HG03354 (cell line): ENCODE measurements at regions not wholly inside any gene's neighbourhood (a gene's known extent, or its start where the extent isn't known, plus 50 kb on each side); places are given as distances from the start of the nearest gene placed in this dataset.

Experiments
- ATAC-seq: cut with Tn5 transposase; IDR thresholded peaks from one replicate; pipeline ENCODE4 v1.9.1; 2021; ENCODE audit warnings: mild to moderate bottlenecking; ENCODE audit not compliant: unreplicated experiment, poor library complexity, severe bottlenecking

DNA sequence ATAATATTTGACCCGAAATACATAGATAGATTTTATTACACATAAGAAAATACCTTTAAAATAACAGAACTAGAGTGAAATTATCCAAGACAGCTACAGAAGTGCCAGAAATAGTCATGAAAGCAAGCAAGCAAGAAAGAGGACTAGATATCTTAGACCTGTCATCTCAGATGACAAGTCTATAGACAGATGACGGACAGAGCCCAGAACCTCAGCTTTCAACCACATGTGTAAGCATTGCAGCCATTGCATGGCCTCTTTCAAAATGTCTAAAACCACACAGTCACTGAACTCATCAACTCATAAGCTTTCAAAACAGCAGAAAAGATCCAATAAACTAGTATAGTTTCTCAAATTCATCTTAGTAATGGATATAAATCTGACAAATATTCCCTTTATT, 59.8 kb upstream of the FHIT start:
- no peak for ATAC-seq

DNA sequence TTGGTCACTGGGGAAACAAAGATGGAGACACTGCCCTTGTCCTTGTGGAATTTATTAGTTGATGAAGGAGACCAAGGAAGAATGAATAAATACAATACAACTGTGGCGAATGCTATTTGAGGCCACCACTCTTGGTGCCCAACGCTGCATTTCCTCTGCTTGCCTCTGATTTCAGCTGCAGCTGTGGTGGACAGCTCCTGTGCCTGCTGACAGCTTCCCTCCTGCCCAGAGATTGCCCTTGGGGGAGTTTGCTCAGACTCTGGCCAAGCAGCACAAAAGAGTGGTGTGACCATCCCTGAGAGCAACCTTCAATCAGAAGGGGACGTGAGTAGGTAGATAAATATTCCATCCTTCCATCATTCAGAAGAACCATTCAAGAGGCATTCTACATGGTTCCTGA, 64.6 kb upstream of the FHIT start:
- no peak for ATAC-seq

DNA sequence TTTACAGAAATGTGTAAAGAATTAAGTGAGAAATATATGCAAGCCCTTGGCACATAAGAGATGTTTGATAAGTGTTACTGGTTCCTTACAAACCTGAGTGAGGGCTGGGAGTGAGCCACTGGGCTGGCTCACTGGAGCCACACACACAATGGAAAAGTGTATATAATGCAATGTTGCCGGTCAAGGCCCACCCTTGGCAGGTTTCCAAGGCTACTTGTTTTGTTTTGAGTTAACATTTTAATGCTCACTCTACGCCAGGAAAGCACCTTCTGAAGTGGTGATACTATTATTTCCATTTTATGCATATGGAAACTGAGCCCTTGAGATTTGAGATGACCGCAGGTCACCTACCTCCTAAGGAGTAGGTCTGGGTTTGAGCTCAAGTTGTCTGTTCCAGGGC, 71.8 kb upstream of the FHIT start:
- no peak for ATAC-seq

DNA sequence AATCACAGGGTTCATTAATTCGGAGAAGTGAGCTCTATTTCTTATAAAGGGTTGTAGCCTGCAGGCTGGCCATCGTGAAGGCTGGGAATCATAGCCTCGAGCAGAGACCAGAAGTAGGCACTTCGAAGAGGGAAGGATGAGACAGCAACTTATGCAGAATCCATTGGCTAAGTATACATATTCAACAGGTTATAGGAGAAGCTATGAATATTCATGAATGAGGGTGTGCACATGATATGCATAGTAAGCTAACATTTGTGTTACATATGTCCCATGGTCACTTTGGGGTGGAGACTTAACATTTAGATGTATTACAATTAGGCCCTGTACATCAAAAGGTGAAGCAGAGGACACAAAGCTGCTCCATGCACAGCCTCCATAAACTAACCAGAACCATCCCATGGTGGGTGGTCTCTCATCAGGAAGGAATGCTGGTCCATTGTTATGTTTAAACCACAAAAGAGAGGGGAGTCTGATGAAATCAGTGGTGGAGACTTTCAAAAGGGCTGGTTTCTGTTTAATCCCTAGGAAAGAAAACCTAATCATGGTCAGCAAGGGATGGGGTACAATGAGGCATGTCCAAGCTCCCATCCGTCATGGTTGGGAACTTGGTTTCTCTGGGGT, 80.8 kb upstream of the FHIT start:
- ATAC-seq = no peak

DNA sequence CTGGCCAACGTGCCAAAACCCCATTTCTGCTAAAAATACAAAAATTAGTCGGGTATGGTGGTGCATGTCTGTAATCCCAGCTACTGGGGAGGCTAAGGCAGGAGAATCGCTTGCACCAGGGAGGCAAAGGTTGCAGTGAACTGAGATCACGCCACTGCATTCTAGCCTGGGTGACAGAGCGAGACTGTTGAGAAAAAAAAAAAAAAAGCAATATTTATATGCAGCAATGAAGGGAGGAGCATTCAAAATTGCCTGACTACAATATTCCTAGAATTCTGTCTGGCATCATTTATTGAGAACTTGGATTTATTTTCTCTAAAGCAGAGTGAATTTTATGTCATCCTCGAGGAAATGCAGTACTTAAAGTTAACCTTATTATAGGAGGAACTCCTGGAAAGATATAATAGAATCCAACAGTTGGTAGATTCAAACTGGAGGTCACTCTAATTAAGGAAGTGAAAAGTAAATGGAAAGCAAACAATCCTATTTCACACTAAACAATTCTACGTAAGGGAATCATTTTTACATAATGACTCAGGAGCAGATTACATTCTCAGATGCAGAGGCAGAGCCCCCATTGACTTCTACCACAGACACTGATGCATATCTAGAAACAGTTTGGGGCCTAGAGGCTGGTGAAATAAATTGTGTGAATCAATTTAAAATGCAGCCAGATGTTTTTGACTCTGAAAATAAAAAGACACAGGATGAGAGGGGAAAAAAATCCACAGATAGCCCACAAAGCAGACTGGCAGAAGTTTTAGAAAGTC, 82.1 kb upstream of the FHIT start:
- no peak for ATAC-seq

DNA sequence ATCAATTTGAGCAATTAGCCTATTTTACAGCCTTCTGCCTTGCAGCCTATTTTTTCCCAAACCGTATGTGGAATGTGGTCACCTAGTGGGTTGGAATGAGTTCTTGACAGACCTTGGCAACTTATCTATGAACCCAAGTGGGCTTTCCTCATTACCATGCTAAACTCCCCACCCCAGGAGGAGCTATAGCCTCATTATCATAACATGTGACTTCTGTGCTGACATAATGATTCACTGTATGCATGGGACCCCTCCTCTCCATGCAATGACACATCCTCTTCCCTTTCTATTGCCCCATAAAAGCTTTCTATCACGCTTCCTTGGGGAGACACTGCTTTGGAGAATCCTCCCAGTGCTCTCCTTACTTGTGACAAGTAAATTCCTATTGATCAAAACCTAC, 83.5 kb upstream of the FHIT start:
- ATAC-seq = no peak

DNA sequence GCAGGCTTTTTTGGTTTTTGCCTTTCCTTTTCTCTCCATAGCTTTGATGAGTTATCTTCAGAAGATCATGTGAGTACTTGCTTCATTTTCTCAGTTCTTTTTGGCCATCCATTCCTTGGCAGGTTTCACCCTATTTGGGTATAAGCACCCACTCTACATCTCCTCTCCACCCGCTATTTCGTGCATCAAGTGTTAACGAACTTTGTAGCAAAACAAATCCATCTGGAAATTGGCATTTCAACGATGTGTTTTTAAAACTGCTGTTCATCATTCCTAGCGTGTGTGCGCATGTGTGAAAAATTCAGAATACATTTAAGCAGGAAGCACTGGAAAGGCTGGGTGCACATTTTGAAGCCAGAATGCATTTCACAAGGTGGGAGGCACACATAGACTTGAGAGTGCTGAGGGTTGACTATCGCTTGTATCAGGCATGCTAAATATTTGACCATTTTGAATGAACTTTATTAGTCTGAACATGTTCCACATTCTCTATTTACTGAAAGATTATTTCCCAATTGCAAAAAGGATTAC, 89.7 kb upstream of the FHIT start:
- no peak for ATAC-seq

DNA sequence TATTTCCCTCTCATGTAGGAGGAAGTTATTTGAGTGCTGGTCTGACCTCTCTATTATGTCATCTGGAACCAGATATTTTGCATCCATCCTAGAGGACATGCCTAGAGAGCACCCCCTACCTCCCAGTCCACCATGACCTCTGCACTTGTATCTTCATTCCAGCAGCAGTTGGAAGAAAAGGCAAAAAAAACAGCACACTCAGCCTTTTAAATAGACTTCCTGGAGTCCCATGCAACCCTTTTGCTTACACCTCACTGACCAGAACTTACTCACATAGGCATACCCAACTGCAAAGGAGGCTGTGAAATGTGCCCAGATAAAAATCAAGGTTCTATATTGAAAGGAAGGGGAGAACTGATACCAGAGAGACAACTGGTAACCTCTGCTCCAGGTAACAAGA, 92.3 kb upstream of the FHIT start:
- no peak for ATAC-seq

DNA sequence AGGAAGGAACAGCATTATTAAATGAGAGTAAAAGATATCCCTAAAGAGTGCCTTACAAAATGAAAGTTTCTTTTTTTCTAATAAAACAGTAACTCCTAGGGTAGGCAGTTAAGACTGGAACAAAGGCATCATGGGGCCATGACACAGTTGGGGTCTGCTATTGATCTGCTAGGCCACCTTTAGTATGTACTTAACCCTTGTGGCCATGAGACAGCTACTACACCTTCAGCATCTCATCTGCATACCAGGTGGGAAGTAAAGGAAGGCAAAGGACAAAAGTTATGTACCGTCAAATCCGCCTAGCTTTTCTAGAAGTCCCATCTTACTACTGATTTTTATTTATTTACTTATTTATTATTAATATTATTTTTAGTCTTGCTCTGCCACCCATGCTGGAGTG, 93.8 kb upstream of the FHIT start:
- no peak for ATAC-seq

DNA sequence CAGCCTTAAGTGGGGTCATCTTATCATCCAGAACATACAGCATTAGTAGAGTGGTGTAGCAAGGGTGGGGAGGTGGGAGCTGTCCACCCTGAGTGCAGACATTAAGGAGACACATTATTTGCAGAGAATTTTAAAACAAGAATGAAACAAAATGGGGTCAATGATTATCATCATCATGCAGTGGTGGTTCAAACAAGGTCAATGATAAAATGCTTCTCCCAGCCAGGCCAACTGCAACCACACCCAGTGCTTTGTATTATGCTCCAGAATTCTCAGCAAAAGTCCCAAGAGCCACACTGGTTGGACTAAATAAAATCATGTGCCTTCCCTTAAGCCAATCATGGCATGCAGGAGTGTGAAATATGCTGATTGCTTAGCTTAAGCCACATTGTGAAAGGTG, 96.7 kb upstream of the FHIT start:
- ATAC-seq = no peak

DNA sequence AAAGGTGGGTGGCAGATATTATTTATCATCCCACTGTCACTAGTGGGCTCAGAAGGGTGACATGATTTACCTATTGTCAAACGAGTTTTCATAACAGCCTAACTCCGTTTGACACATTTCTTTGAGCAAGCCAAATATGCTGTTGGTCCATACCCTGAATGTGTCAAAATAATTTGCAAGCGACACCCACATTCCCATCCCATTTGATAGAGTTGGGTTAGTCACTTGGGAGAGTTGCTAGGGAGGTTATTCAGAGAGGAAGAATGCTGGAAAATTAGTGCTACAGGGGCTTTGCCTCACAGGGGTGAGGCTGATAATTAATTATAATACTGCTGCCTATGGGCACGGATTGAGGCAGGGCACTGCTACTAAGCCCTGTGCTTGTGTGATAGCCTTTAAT, 98.5 kb upstream of the FHIT start:
- no peak for ATAC-seq

DNA sequence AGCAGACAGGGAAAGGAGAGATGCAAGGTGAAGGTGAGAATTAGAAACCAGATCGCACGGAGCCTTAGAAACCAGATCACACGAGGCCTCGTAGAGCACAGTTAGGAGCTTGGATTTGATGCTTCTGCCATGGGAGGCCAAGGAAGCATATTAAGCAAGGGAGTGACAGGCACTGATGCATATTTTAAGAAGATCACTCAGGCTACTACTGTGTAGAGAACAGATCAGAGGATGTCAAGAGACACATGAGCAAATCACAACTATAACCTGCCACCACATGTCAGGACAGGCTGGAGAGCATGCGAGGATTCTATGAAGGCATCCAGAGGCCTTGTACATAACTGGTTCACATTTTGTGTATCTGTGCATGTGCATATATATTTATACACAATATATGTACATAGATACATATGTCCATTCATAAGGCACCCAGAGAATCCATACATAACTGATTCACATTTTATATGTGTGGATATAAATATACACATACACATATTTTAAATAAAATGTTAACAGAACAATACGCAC, 99.6 kb upstream of the FHIT start:
- ATAC-seq = no peak

DNA sequence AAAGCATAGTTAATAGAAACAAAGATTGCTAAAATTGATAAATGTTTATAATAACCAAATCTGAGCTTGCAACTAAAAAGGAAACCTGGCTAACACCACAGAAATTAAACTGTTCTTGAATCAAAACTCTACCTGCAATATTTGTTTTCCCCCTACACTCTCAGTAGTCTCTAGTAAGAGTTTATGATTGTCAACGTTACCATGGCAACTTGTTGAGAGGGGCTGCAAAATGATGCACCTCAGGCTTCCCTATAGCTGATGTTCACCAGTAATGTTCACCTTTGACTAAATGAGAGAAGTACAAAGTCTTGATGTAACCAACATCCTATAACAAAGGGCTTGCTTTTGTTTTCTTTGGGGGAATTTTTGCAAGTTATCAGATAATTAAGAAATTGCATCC, 101.1 kb upstream of the FHIT start:
- no peak for ATAC-seq

DNA sequence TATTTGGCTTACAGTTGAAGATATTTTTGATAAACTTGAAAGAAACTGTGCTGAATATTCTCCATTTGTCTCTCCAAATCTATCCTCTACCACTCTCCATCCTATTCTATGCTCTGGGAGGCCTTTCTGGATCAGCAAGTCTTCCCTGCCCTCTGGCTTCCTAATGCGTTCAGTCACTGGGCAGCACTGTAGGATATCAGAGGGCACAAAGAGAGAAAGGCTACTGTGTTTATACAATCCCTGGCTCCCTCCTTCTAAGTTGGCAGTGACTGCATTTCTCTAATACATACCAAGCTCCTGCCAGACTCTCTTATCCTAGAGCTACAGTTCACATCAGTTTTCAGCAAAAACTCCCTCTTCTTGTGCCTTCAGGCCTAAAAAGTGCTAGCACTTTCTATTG, 102.1 kb upstream of the FHIT start:
- ATAC-seq = no peak

DNA sequence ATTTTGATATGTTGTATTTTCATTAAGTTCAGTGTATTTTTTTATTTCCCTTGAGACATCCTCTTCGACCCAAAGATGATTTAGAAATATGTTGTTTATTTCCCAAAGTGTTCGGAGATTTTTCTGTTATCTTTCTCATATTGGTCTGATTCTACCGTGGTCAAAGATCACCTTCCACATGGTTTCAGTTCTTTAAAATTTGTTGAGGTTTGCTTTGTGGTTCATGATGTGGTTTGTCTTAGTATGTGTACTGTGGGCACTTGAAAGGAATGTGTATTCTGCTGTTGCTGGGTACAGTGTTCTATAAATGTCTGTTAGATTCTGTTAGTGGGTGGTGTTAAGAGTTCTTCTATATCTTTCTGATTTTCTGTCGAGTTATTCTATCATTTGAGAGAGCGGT, 103.4 kb upstream of the FHIT start:
- no peak for ATAC-seq

DNA sequence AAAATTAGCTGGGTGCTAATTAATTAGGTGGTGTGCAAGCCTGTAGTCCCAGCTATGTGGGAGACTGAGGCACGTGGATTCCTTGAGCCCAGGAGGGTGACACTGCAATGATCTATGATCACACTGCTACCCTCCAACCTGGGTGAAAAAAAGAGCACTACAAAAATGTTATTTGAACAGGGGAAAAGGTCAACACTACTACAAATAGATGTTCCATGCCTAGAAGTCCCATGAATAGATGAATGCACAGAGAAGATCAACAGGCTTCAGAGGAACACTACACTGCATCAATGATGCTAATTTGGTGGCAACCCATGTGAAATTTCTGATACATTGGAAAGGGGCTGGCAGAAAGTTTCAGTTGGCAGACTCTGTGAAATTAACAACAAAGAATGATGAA, 105.4 kb upstream of the FHIT start:
- ATAC-seq = no peak

DNA sequence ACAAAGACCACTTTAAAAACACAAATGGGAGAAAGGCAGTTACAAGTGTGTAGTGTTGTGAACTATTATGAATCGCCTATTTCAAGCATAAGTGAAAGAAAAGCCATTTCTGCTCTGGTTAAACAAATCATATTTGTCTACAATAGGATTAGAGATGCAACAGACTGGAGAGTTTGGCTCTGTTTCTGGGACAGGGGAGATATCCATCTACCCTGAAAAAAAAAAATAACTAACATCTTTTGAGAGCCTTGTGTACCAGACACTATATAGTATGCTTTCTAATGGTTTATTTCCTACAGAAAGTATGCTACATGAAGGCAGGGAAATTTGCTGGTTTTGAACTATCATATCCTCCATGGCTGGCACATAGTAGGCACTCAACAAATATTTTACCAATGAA, 106.7 kb upstream of the FHIT start:
- ATAC-seq = peak; percentile 10

DNA sequence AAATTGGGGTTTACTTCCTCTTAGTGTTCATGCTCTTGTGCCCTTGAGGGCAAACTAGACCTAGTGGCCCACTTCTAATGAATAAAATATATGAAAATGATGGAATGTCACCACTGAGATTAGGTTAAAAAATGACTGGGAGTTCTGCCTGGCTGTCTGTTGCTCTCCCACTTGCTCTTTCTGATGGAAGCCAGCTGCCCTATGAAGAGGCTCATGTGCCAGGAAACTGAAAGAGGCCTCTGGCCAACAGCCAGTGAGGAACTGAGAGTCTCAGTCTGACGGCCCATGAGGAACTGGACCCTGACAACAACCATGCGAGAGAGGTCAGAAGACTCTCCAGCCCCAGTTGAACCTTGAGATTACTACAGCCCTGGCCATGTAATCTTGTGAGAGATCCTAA, 107.1 kb upstream of the FHIT start:
- ATAC-seq = peak; percentile 100

DNA sequence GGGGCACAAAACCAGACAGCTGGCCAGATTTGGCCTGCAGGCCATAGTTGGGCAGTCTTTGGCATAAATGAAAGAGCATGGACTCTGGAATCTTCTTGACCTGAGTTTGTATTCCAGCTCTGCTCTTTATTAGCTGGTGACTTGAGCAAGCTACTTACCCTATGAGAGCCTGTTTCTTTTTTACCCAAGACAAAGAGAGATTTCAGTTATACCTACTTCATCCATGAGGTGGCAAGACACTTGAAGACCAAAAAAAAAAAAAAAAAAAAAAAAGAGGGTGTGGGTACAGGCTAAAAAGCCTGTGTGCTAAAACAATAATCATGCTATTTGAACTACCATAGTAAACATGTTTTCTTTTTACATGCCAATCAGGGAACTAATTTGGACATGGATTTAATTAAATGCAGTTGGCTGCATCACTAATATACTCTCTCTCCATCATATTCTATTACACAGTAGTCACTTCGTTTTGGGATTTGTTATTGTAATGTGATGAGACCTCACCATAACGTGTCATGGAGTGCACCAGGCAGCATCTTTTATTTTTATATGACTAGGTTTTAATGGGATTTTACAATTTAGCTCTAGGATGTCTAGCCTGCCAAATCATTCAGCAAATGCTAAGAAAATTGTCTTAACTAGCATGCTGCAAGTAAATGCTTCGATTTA, 109.2 kb upstream of the FHIT start:
- no peak for ATAC-seq

DNA sequence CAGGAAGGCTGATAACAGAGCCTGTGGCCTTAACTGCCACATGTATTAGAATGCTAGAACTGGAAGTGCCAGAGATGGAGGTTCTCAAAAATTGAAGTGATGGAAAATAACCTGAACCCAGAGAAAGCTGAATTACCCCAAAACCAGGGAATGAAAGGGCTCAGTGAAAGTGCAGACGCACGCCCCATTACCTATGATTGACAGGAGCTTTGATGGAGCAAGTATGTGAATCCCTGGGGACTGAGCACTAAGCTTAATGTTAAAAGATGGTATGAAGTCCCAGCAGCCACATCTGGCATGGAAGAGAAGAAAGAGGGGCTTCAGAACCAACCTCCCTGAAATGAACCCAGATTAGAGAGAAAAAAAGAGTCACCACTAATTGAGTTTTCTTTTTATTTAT, 118.4 kb upstream of the FHIT start:
- ATAC-seq = no peak

DNA sequence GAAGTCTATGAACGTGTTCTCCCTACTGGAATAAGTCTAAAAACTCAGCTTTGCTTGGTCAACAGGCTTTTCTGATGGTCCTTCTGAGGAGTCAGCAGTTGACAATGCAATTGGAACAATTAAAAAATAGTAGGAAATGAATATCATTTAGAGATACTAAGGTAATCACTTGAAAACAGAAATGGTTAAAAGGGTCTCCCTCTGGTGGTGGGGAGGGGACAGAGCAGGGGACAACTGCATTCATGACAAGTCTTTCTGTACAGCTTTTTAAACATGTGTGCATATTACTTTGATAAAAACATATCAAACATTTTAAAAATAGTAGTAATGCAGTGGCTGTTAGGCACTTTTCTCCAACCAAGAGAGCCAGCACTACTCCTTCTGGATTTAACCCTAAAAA, 119.9 kb upstream of the FHIT start:
- ATAC-seq = no peak
